B cell (primary cell): ENCODE measurements at regions not wholly inside any gene's neighbourhood (a gene's known extent, or its start where the extent isn't known, plus 50 kb on each side); places are given as distances from the start of the nearest gene placed in this dataset.

ENCODE experiments used
- ATAC-seq: fragments of 200-7000 bp; cut with Tn5 transposase; one replicate; pipeline ENCODE4 v1.10.0; 2021; ENCODE audit warnings: low read depth, mild to moderate bottlenecking, moderate number of reproducible peaks, moderate library complexity
- CTCF ChIA-PET: fragments of 350-600 bp; sonication (Branson Sonifier 250); formaldehyde crosslinking; loops from one replicate; lab custom pipeline; 2021; ENCODE audit warnings: antibody characterized with exemption, inconsistent platforms; lab: Charles Lee
- POLR2A ChIA-PET: fragments of 350-600 bp; sonication (Branson Sonifier 250); formaldehyde crosslinking; loops from one replicate; lab custom pipeline; 2021; ENCODE audit warnings: antibody characterized with exemption; lab: Charles Lee
- DNase-seq: peaks from one replicate; pipeline ENCODE4 v3.0.0; 2013
- H2AFZ ChIP-seq: 2 replicates; pipeline ENCODE4 v1.6.1; 2012; ENCODE audit warnings: mild to moderate bottlenecking, low read depth, low read length; ENCODE audit not compliant: insufficient read depth, poor library complexity, severe bottlenecking
- H3K27ac ChIP-seq, 2 donors: 1 replicate in 1 of 2; 2 replicates in 1 of 2; pipeline ENCODE4 v1.5.1; 2012 to 2013; ENCODE audit warnings: low read length in 2 of 2, mild to moderate bottlenecking in 2 of 2, moderate library complexity in 1 of 2
- H3K27me3 ChIP-seq, 4 experiments: fragments of 200-600 bp in 1 of 4; sonication (generic) in 1 of 4; replicated peaks in 1 of 4; 1 replicate in 2 of 4; 2 replicates in 2 of 4; pipeline versions ENCODE4 v1.6.1 to v1.7.0; 2013 to 2016; ENCODE audit warnings: low read length in 3 of 4, mild to moderate bottlenecking in 2 of 4, mixed read lengths in 1 of 4, moderate library complexity in 1 of 4; ENCODE audit not compliant: insufficient read depth in 4 of 4, control insufficient read depth in 3 of 4; ENCODE audit errors: control extremely low read depth in 1 of 4
- H3K36me3 ChIP-seq, 2 experiments: replicated peaks in 1 of 2; 1 replicate in 1 of 2; 2 replicates in 1 of 2; pipeline versions ENCODE4 v1.6.1 to v1.7.1; 2013; ENCODE audit warnings: low read length in 1 of 2; ENCODE audit not compliant: insufficient read depth in 2 of 2, control insufficient read depth in 1 of 2; ENCODE audit errors: control extremely low read depth in 1 of 2, extremely low read depth in 1 of 2
- H3K4me1 ChIP-seq, 2 donors: fragments of 200-600 bp in 1 of 2; sonication (generic) in 1 of 2; 1 replicate in 1 of 2; 2 replicates in 1 of 2; pipeline versions ENCODE4 v1.5.1 to v1.6.1; 2013 to 2017; ENCODE audit warnings: low read length in 2 of 2; ENCODE audit not compliant: control insufficient read depth in 2 of 2, insufficient read depth in 2 of 2
- H3K4me2 ChIP-seq: replicated peaks from 2 replicates; pipeline ENCODE3; 2012; ENCODE audit warnings: mild to moderate bottlenecking, low read depth, low read length; ENCODE audit not compliant: poor library complexity, severe bottlenecking
- H3K4me3 ChIP-seq, 5 experiments: fragments of 200-600 bp in 1 of 5; sonication (generic) in 1 of 5; 1 replicate in 3 of 5; 2 replicates in 2 of 5; pipeline versions ENCODE4 v1.5.1 to v1.7.0; 2011 to 2016; ENCODE audit warnings: low read length in 4 of 5, mild to moderate bottlenecking in 4 of 5, low read depth in 2 of 5, control low read depth in 1 of 5, moderate library complexity in 1 of 5; ENCODE audit not compliant: insufficient read depth in 1 of 5; ENCODE audit errors: control extremely low read depth in 1 of 5, extremely low read depth in 1 of 5
- H3K79me2 ChIP-seq: fragments of 200-600 bp; sonication (generic); one replicate; pipeline ENCODE4 v1.6.0; 2016; ENCODE audit warnings: low read length; ENCODE audit not compliant: control insufficient read depth, insufficient read depth
- H3K9ac ChIP-seq: fragments of 200-600 bp; sonication (generic); 2 replicates; pipeline ENCODE4 v1.6.1; 2017; ENCODE audit warnings: mild to moderate bottlenecking, low read length, moderate library complexity
- H3K9me3 ChIP-seq, 3 donors: one replicate each; pipeline versions ENCODE4 v1.6.1 to v1.7.1; 2013; ENCODE audit warnings: low read length in 2 of 3; ENCODE audit not compliant: control insufficient read depth in 2 of 3, insufficient read depth in 1 of 3; ENCODE audit errors: control extremely low read depth in 1 of 3
- H4K20me1 ChIP-seq: 2 replicates; pipeline ENCODE4 v1.6.0; 2012; ENCODE audit warnings: mild to moderate bottlenecking, low read length; ENCODE audit not compliant: insufficient read depth, control insufficient read depth, poor library complexity, severe bottlenecking
- H3K27ac Mint-ChIP-seq: one replicate; pipeline ENCODE4 v1.8.0; 2021; ENCODE audit warnings: mixed read lengths
- H3K27me3 Mint-ChIP-seq: one replicate; pipeline ENCODE4 v1.8.0; 2021; ENCODE audit warnings: mixed read lengths
- H3K4me1 Mint-ChIP-seq: one replicate; pipeline ENCODE4 v1.8.0; 2021; ENCODE audit warnings: mixed read lengths
- H3K4me3 Mint-ChIP-seq: one replicate; pipeline ENCODE4 v1.8.0; 2021; ENCODE audit warnings: mixed read lengths
- H3K9me3 Mint-ChIP-seq: one replicate; pipeline ENCODE4 v1.8.0; 2022; ENCODE audit warnings: mixed read lengths; ENCODE audit not compliant: insufficient read depth
- CTCF ChIP-seq: fragments of 200-600 bp; IDR thresholded peaks from one replicate; pipeline ENCODE4 v1.8.0; 2022; ENCODE audit warnings: antibody characterized with exemption, mild to moderate bottlenecking
- EZH2 ChIP-seq: IDR thresholded peaks from 2 replicates; pipeline ENCODE4 v1.6.1; 2012; ENCODE audit warnings: borderline replicate concordance, low read depth, mild to moderate bottlenecking, moderate library complexity, low read length; ENCODE audit not compliant: insufficient read depth, poor library complexity, severe bottlenecking
- WGBS: methylation state at CpG from one replicate; pipeline ENCODE4 v1.1.5; 2013; ENCODE audit warnings: missing lambda C conversion rate; ENCODE audit not compliant: insufficient coverage; 5-methylcytosine and 5-hydroxymethylcytosine counted together
- intact Hi-C: fragments of 100-400 bp; cut with micrococcal nuclease; formaldehyde crosslinking; loops from one replicate; pipeline ENCODE4 v1.10.0; 2022

- H3K79me2 ChIP-seq = no peaks in the 10 kb centered on the region
- peaks cover 14 to 16% of the 10 kb centered on the region in 2 donors for H3K4me1 ChIP-seq
- no peaks in the 10 kb centered on the region for H3K36me3 ChIP-seq
- no peak for TF ChIP-seq CTCF
- TF ChIP-seq EZH2 = no peak
- H3K4me1 Mint-ChIP-seq = peaks cover 7% of the 10 kb centered on the region
- ATAC-seq (peak; percentile 17), DNase-seq (peak; percentile 34)
- no peak overlapping the region for H3K27ac Mint-ChIP-seq
- intact Hi-C loops = loop anchor here (10.0 kb wide), 1 partner anchor 58 kb away; no protein-coding TSS in a partner anchor
- H3K27me3 ChIP-seq = no peaks in the 10 kb centered on the region
- no peaks in the 10 kb centered on the region for H3K9me3 Mint-ChIP-seq
- H3K4me3 Mint-ChIP-seq = no peak overlapping the region
- no peak overlapping the region for H3K9ac ChIP-seq
- H3K9me3 ChIP-seq = no peaks in the 10 kb centered on the region
- H3K4me2 ChIP-seq = peak overlapping the region; percentile 26
- H2AFZ ChIP-seq = no peak overlapping the region
- no peaks in the 10 kb centered on the region for H3K27me3 Mint-ChIP-seq
- CTCF ChIA-PET = interaction anchor here (0.5 kb wide), 1 partner anchor 54 kb away, joined by 7 read pairs; no protein-coding TSS in a partner anchor
- POLR2A ChIA-PET = interaction anchor here (0.6 kb wide), 2 partner anchors 204 to 208 kb away, joined by 3 read pairs; no protein-coding TSS in a partner anchor
- no peak overlapping the region for H3K4me3 ChIP-seq
- H3K27ac ChIP-seq = peak overlapping the region in 1 of 2 donors; percentile 29
- H4K20me1 ChIP-seq = no peaks in the 10 kb centered on the region
- WGBS = no CpG with 5 or more reads among the region's 2 CpGs
Measured at GRCh38 chrX:20432746-20433387, 166.2 kb upstream of the RPS6KA3 start.

- WGBS = no CpG with 5 or more reads among the region's 3 CpGs
- H3K4me1 ChIP-seq = peaks cover 19 to 20% of the 10 kb centered on the region in 2 donors
- H3K36me3 ChIP-seq = no peaks in the 10 kb centered on the region
- no peak overlapping the region for H3K4me3 ChIP-seq
- H2AFZ ChIP-seq = no peak overlapping the region
- CTCF ChIA-PET = no interaction called here
- H4K20me1 ChIP-seq = no peaks in the 10 kb centered on the region
- H3K79me2 ChIP-seq = no peaks in the 10 kb centered on the region
- no peak overlapping the region for H3K9ac ChIP-seq
- no peak overlapping the region for H3K27ac ChIP-seq
- peaks cover 10% of the 10 kb centered on the region for H3K4me1 Mint-ChIP-seq
- H3K27me3 ChIP-seq = no peaks in the 10 kb centered on the region
- intact Hi-C loops = loop anchor here (10.0 kb wide), 1 partner anchor 57 kb away; no protein-coding TSS in a partner anchor
- ATAC-seq = no peak
- TF ChIP-seq EZH2 = no peak
- no peak for TF ChIP-seq CTCF
- DNase-seq = no peak
- H3K4me3 Mint-ChIP-seq = no peak overlapping the region
- H3K9me3 ChIP-seq = no peaks in the 10 kb centered on the region
- POLR2A ChIA-PET = no interaction called here
- H3K9me3 Mint-ChIP-seq = no peaks in the 10 kb centered on the region
- H3K27ac Mint-ChIP-seq = no peak overlapping the region
- H3K4me2 ChIP-seq = no peak overlapping the region
- no peaks in the 10 kb centered on the region for H3K27me3 Mint-ChIP-seq
Measured at GRCh38 chrX:20432048-20432447, 165.3 kb upstream of the RPS6KA3 start.
